H1 (cell line): ENCODE measurements at regions not wholly inside any gene's neighbourhood (a gene's known extent, or its start where the extent isn't known, plus 50 kb on each side); places are given as distances from the start of the nearest gene placed in this dataset.

Experiments used
- KDM5A ChIP-seq: fragments of 200-600 bp; IDR thresholded peaks from 2 replicates; pipeline ENCODE4 v1.7.1; 2012; ENCODE audit warnings: mild to moderate bottlenecking, low read length, inconsistent platforms, mixed read lengths
- TF ChIP-seq, protein P1 (sequence below): fragments of 300-600 bp; sonication (generic); IDR thresholded peaks from 2 replicates; pipeline ENCODE4 v1.7.1; 2012; ENCODE audit warnings: low read length, moderate library complexity, mild to moderate bottlenecking, inconsistent platforms; ENCODE audit not compliant: insufficient replicate concordance

DNA sequence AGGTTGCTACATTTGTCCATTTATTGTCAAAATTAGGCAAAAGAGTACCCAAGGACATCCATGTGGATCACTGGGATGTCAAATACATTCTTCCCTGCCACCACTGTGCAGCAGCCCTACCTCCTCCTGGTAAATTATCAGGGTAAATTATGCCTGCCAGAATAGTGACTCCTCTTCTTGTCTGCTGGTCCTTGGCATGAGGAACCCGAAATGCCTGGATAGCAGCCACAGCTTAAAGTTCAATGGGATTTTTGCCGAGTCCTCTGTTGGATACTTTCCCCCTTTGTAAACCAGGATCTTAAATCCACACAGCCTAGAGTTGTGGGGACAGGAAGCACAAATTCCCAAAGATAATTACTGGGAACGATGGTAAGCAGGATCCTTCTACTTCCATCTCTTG lies 173.3 kb downstream of the RFX6 start (continued):
- TF ChIP-seq, protein P1, sequence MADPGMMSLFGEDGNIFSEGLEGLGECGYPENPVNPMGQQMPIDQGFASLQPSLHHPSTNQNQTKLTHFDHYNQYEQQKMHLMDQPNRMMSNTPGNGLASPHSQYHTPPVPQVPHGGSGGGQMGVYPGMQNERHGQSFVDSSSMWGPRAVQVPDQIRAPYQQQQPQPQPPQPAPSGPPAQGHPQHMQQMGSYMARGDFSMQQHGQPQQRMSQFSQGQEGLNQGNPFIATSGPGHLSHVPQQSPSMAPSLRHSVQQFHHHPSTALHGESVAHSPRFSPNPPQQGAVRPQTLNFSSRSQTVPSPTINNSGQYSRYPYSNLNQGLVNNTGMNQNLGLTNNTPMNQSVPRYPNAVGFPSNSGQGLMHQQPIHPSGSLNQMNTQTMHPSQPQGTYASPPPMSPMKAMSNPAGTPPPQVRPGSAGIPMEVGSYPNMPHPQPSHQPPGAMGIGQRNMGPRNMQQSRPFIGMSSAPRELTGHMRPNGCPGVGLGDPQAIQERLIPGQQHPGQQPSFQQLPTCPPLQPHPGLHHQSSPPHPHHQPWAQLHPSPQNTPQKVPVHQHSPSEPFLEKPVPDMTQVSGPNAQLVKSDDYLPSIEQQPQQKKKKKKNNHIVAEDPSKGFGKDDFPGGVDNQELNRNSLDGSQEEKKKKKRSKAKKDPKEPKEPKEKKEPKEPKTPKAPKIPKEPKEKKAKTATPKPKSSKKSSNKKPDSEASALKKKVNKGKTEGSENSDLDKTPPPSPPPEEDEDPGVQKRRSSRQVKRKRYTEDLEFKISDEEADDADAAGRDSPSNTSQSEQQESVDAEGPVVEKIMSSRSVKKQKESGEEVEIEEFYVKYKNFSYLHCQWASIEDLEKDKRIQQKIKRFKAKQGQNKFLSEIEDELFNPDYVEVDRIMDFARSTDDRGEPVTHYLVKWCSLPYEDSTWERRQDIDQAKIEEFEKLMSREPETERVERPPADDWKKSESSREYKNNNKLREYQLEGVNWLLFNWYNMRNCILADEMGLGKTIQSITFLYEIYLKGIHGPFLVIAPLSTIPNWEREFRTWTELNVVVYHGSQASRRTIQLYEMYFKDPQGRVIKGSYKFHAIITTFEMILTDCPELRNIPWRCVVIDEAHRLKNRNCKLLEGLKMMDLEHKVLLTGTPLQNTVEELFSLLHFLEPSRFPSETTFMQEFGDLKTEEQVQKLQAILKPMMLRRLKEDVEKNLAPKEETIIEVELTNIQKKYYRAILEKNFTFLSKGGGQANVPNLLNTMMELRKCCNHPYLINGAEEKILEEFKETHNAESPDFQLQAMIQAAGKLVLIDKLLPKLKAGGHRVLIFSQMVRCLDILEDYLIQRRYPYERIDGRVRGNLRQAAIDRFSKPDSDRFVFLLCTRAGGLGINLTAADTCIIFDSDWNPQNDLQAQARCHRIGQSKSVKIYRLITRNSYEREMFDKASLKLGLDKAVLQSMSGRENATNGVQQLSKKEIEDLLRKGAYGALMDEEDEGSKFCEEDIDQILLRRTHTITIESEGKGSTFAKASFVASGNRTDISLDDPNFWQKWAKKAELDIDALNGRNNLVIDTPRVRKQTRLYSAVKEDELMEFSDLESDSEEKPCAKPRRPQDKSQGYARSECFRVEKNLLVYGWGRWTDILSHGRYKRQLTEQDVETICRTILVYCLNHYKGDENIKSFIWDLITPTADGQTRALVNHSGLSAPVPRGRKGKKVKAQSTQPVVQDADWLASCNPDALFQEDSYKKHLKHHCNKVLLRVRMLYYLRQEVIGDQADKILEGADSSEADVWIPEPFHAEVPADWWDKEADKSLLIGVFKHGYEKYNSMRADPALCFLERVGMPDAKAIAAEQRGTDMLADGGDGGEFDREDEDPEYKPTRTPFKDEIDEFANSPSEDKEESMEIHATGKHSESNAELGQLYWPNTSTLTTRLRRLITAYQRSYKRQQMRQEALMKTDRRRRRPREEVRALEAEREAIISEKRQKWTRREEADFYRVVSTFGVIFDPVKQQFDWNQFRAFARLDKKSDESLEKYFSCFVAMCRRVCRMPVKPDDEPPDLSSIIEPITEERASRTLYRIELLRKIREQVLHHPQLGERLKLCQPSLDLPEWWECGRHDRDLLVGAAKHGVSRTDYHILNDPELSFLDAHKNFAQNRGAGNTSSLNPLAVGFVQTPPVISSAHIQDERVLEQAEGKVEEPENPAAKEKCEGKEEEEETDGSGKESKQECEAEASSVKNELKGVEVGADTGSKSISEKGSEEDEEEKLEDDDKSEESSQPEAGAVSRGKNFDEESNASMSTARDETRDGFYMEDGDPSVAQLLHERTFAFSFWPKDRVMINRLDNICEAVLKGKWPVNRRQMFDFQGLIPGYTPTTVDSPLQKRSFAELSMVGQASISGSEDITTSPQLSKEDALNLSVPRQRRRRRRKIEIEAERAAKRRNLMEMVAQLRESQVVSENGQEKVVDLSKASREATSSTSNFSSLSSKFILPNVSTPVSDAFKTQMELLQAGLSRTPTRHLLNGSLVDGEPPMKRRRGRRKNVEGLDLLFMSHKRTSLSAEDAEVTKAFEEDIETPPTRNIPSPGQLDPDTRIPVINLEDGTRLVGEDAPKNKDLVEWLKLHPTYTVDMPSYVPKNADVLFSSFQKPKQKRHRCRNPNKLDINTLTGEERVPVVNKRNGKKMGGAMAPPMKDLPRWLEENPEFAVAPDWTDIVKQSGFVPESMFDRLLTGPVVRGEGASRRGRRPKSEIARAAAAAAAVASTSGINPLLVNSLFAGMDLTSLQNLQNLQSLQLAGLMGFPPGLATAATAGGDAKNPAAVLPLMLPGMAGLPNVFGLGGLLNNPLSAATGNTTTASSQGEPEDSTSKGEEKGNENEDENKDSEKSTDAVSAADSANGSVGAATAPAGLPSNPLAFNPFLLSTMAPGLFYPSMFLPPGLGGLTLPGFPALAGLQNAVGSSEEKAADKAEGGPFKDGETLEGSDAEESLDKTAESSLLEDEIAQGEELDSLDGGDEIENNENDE = no peak
- TF ChIP-seq KDM5A = no peak
